ENCODE measurements at regions not wholly inside any gene's neighbourhood (a gene's known extent, or its start where the extent isn't known, plus 50 kb on each side); places are given as distances from the start of the nearest gene placed in this dataset.
"Not testable (repeated sequence)": the region's sequence is repeated elsewhere in the genome, so short reads cannot be mapped to it uniquely, and the experiment has no call there.

DNA sequence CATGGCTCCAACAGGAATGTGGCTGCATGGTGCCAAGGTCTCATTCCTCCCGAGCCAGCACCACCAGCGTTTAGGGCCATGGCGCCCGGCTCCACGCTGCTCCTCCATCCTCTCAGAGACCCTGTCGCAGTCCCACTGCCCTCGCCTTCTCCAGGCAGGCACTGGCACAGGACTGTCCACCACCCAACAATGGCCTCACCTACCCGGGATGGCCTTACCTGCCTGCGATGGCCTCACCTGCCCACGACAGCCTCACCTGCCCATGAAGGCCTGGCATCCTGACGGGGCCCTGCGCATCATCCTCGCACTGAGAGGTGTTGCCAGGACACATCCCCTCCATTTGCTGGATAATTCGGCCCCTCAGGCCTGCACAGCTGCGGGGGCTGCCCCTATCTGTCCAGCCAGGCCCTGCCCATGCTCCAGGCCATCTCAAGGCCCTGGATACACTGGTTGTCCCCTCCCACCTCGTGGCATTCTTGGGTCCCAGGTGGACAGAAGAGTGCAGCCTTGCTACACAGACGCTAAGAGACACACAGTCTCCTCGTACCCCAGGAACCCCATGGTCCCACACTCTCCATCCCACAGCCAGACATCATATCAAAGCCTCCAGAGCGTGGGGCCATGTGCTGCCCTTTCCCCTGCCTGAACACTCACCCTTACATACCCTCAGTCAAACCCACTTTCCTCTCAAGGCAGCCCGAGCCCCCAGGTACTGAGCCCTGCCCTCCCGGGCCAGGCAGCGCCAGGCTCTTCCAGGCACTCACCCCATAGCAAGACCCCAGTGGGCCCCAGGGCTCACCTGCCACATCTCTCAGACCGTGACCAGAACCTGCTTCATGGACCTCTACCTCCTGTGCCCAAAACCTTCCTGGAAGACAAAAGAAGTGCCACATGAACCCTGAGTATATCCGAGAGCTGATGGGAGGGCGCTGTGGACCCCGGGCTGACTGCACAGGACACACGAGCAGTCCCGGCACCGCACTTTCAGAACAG is 268.6 kb downstream of the EIPR1 start:
- H3K36me3 ChIP-seq, result no peaks in the 10 kb centered on the region
- TF ChIP-seq, protein P1, sequence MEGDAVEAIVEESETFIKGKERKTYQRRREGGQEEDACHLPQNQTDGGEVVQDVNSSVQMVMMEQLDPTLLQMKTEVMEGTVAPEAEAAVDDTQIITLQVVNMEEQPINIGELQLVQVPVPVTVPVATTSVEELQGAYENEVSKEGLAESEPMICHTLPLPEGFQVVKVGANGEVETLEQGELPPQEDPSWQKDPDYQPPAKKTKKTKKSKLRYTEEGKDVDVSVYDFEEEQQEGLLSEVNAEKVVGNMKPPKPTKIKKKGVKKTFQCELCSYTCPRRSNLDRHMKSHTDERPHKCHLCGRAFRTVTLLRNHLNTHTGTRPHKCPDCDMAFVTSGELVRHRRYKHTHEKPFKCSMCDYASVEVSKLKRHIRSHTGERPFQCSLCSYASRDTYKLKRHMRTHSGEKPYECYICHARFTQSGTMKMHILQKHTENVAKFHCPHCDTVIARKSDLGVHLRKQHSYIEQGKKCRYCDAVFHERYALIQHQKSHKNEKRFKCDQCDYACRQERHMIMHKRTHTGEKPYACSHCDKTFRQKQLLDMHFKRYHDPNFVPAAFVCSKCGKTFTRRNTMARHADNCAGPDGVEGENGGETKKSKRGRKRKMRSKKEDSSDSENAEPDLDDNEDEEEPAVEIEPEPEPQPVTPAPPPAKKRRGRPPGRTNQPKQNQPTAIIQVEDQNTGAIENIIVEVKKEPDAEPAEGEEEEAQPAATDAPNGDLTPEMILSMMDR (IDR thresholded peaks at IDR 0.05; ENCODE audit: low read depth, low read length), result no peak
- peaks cover 12% of the 10 kb centered on the region for H3K4me1 ChIP-seq
- H3K4me3 ChIP-seq (ENCODE audit: low read depth, low read length), result no peak overlapping the region
- DNase-seq, result peak; percentile 4
- no peaks in the 10 kb centered on the region for H3K9me3 ChIP-seq
- no peaks in the 10 kb centered on the region for H3K27me3 ChIP-seq

DNA sequence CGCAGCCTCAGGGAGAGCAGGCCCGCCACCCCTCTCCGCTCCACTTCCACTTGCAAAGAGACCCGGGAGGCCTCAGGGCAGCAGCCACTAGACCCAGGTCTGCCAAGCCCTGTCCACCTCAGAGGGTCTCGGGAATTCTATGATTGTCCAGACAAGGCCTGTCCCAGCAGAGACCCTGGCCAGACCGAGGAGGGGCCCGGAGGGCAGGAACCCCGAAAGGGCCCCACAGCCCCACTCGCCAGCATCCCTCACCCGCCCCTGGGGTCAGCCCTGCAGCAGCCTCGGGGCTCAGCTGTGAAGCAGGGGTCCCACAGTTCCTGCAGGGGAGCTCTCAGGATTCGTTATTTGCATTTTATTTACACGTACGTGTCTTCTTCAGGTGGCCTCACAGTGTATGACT is 269.5 kb downstream of the EIPR1 start:
- Histone ChIP-seq H3K9me3 (no peaks in the 10 kb centered on the region), H3K36me3 (no peaks in the 10 kb centered on the region), H3K4me1 (peaks cover 12% of the 10 kb centered on the region), H3K27me3 (no peaks in the 10 kb centered on the region), H3K4me3 (ENCODE audit: low read depth, low read length) (no peak overlapping the region)
- TF ChIP-seq, protein P1 (IDR thresholded peaks at IDR 0.05; ENCODE audit: low read depth, low read length), result no peak
- DNase-seq, result peak; percentile 7

DNA sequence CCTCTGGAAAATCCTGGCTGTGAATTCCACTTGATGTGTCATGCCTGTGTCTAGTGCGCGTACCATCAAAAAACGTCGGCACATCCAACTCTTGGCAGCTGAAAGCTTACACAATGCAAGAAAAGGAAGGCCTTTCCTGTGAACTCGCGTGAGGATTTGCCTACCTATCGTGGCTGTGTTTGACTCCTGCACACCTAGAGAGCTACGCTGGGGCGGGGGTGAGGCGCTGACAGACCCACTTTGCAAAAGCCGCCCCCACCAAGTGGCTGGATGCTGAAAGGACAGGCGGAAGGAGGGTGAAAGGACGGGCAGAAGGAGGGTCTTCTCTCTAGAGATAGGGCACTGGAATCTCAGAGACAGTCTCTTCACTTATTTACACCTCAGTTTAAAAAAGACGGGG is 270.1 kb downstream of the EIPR1 start:
- Histone ChIP-seq H3K4me3 (ENCODE audit: low read depth, low read length) (no peak overlapping the region), H3K4me1 (peaks cover 14% of the 10 kb centered on the region), H3K36me3 (no peaks in the 10 kb centered on the region; the same call in none of the 2 replicates), H3K9me3 (no peaks in the 10 kb centered on the region; the same call in 1 of the 2 replicates), H3K27me3 (no peaks in the 10 kb centered on the region)
- DNase-seq, result no peak
- TF ChIP-seq, protein P1 (IDR thresholded peaks at IDR 0.05; ENCODE audit: low read depth, low read length), result no peak

DNA sequence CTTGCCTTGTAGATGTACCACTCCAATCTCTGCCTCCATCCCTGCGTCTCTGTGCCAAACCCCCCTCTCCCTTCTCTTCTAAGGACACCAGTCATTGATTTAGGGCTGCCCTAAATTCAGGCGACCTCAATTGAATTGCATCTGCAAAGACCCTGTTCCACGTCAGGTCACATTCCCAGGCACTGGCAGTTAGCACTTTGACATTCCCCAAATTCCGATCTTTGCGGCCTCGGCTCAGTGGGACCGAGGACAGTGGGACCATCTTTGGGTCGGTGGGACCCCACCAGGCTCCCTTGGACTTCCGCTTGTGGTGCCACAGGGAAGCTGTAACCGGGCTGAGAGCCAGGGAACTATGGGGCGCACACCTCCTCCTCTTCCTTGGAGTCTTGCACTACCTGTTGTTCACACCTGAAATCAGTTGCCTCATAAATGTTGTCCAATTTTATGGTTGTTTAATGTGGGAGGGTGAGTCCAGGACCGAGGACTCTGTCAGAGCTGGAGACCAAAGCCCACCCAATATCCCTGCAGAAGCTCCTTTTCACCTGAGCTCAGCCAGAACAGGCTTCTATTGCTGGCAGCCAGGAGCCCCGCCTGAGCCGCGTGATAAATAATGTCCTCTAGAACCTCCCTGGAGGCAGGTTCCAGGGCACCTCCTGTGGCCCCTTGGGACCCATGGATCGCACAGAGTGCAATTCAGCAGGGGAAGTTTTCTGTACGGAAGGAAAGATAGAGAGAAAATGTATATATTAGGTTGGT is 271.6 kb downstream of the EIPR1 start:
- Histone ChIP-seq H3K36me3 (no peaks in the 10 kb centered on the region; the same call in none of the 2 replicates), H3K4me3 (ENCODE audit: low read depth, low read length) (no peak overlapping the region), H3K4me1 (peaks cover 24% of the 10 kb centered on the region), H3K27me3 (no peaks in the 10 kb centered on the region), H3K9me3 (no peaks in the 10 kb centered on the region; the same call in 1 of the 2 replicates)
- no peak for DNase-seq
- TF ChIP-seq, protein P1 (IDR thresholded peaks at IDR 0.05; ENCODE audit: low read depth, low read length), result no peak

DNA sequence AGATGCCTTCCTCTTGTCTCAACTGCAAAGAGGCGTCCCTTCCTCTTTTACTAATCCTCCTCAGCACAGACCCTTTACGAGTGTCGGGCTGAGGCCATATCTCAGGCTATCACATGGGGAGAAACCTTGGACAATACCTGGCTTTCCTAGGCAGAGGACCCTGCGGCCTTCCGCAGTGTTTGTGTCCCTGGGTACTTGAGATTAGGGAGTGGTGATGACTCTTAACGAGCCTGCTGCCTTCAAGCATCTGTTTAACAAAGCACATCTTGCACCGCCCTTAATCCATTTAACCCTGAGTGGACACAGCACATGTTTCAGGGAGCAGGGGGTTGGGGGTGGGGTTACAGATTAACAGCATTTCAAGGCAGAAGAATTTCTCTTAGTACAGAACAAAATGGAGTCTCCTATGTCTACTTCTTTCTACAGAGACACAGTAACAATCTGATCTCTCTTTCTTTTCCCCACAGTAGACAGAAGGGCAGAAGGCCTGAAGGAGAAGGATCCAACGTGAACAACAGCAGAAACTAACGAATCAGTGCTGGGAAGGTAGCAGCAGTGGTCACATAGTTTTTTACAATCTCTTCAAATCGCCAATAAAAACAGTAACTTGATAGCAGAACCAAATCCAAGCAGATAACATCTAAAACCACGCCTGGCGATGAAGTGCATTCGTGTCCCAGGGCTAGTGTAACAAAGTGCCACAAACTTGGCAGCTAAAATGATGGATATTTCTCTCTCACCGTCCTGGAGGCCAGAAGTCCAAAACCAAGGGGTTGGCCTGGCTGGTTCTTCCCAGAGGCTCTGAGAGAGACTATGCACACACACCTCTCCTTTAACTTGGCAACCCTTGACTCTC is 272.4 kb downstream of the EIPR1 start:
- not testable (repeated sequence) for H3K27me3 ChIP-seq; H3K4me3 ChIP-seq (ENCODE audit: low read depth, low read length); H3K36me3 ChIP-seq; H3K9me3 ChIP-seq; DNase-seq
- peaks cover 32% of the 10 kb centered on the region for H3K4me1 ChIP-seq

DNA sequence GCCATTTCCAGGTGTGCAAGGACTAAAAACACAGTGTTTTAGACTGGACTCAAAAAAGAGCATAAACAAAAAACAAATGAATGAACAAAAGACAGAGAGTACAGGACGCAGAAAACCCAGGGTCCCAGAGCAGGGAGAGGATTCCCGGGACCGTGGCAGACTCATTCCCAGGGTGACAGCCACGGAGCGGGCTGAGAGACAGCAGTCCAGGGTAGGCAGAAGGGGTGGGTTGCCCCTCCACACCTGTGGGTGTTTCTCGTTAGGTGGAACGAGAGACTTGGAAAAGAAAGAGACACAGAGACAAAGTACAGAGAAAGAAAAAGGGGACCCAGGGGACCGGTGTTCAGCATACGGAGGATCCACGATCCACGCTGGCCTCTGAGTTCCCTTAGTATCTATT is 273.4 kb downstream of the EIPR1 start:
- no peaks in the 10 kb centered on the region; the same call in none of the 2 replicates for H3K36me3 ChIP-seq

More for the DNA sequence above, 273.4 kb downstream of the EIPR1 start:
- DNase-seq, result no peak
- TF ChIP-seq, protein P1 (IDR thresholded peaks at IDR 0.05; ENCODE audit: low read depth, low read length), result no peak
- H3K9me3 ChIP-seq, result no peaks in the 10 kb centered on the region; the same call in 1 of the 2 replicates
- peaks cover 32% of the 10 kb centered on the region for H3K4me1 ChIP-seq
- no peak overlapping the region for H3K4me3 ChIP-seq (ENCODE audit: low read depth, low read length)
- no peaks in the 10 kb centered on the region for H3K27me3 ChIP-seq

Data from BE2C (cell line).